VCaP (cell line): ENCODE measurements at regions not wholly inside any gene's neighbourhood (a gene's known extent, or its start where the extent isn't known, plus 50 kb on each side); places are given as distances from the start of the nearest gene placed in this dataset.

Experiments
- H3K27ac ChIP-seq: fragments of 450-650 bp; 2 replicates; pipeline ENCODE4 v1.5.1; 2017
- CTCF ChIP-seq: fragments of 450-650 bp; conservative IDR thresholded peaks from 2 replicates; pipeline ENCODE4 v1.5.1; 2017; ENCODE audit warnings: mild to moderate bottlenecking, moderate library complexity

GRCh38 chr5:40261984-40262383 is 417.7 kb upstream of the PTGER4 start:
- H3K27ac ChIP-seq = no peak overlapping the region
- no peak for TF ChIP-seq CTCF

DNA sequence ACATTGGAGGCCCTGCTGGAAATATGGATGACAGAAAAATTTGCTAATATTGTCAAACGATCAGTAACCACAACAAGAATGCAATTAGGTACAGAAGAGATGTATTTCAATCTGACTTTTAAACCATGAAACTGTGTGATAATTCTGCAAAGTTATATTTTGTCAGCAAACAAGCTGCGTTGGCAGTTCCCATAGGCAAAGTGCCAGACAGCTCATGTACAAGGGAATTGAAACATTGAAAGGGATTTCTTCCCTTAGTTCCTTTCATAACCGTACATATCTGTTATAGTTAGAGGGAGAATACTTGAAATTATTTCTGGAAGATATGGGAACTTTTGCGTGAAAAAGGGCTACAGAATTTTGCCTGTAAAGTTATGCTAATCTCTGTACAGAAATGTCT is 419.4 kb upstream of the PTGER4 start:
- TF ChIP-seq CTCF = no peak
- H3K27ac ChIP-seq = peak overlapping the region; percentile 40

DNA sequence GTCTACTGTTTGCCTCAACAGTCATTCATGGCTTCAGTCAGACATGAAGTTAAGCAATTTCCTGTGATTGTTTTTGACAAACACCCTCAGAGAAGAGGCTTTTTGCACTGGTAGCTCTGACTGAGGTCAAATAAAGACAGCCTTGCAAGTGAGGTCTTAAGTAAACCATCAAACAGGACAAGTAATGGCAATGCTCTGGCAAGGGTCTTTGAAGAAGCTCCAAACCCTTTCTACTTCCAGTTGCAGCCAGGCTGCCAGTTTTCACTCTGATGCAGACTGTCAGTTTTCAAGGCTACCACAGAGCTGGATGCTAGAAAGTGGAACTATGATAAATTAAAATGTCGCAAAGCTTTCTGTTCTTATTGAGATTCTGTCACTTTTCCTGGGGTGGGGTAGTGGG is 421.5 kb upstream of the PTGER4 start:
- TF ChIP-seq CTCF = no peak
- H3K27ac ChIP-seq = no peak overlapping the region

GRCh38 chr5:40240671-40241070 is 439.0 kb upstream of the PTGER4 start:
- no peak overlapping the region for H3K27ac ChIP-seq
- no peak for TF ChIP-seq CTCF

DNA sequence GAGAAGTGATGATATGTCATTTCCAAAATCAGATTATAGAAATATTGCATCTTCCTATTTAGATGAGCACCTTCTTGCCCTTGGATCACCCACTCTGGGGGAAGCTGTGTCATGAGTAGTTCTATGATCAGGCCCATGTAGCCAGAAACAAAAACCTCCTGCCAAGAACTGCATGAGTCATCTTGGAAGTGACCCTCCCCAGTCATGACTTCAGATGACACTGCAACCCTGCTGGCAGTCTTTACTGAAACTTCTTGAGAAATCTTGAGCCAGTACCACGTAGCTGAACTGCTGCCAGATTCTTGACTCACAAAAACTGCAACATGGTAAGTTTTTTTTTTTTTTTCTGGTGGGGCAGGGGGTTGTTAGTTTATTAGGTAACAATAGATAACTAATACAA is 439.6 kb upstream of the PTGER4 start:
- H3K27ac ChIP-seq = no peak overlapping the region
- TF ChIP-seq CTCF = no peak

GRCh38 chr5:40238066-40238745 is 441.5 kb upstream of the PTGER4 start:
- H3K27ac ChIP-seq = no peak overlapping the region
- no peak for TF ChIP-seq CTCF

GRCh38 chr5:40235471-40236400 is 444.0 kb upstream of the PTGER4 start:
- H3K27ac ChIP-seq = no peak overlapping the region
- no peak for TF ChIP-seq CTCF
